K562 (cell line): ENCODE measurements at regions not wholly inside any gene's neighbourhood (a gene's known extent, or its start where the extent isn't known, plus 50 kb on each side); places are given as distances from the start of the nearest gene placed in this dataset.

Source experiments
- ATAC-seq: fragments of 200-7000 bp; cut with Tn5 transposase; 3 replicates; pipeline ENCODE4 v1.9.1; 2020; ENCODE audit warnings: moderate library complexity
- BruUV-seq: library from RNA; stranded (reverse); fragments of 400-500 nt; replicated peaks from 2 replicates; lab custom pipeline; 2021; lab: Mats Ljungman, UMichigan
- CTCF ChIA-PET: fragments of 300-600 bp; formaldehyde crosslinking; extraction: SDS; loops from one replicate; lab custom pipeline; 2021; ENCODE audit warnings: low intra/inter-chr PET ratio; lab: Yijun Ruan, JAX
- POLR2A ChIA-PET: fragments of 300-600, 350-650 bp; sonication (Branson Sonifier 250); formaldehyde crosslinking; extraction: SDS; loops from one replicate; lab custom pipeline; 2021; ENCODE audit warnings: antibody characterized with exemption, inconsistent platforms; lab: Yijun Ruan, JAX
- DNase-seq, 4 experiments: peaks; one replicate each; pipeline versions ENCODE4 v3.0.0 to v3.0.0-alpha.2; 2011 to 2018; ENCODE audit warnings: low spot score in 3 of 4, mixed read lengths in 3 of 4; ENCODE audit errors: extremely low read depth in 1 of 4
- FAIRE-seq: peaks from 2 replicates; lab custom pipeline; 2011; peaks lifted over from hg19 to GRCh38; lab: Jason Lieb, UNC
- H2AFZ ChIP-seq: 2 replicates; pipeline ENCODE4 v1.6.0; 2011; ENCODE audit warnings: low read depth, low read length, control low read depth, inconsistent platforms
- H3K27ac ChIP-seq: fragments of 200-600 bp; 3 replicates; pipeline ENCODE4 v1.8.0; 2011; ENCODE audit warnings: low read depth, mild to moderate bottlenecking, control low read depth, inconsistent platforms, low read length, moderate library complexity, mixed read lengths; ENCODE audit errors: extremely low read depth
- H3K27me3 ChIP-seq, 2 experiments: fragments of 300-600 bp in 1 of 2; 2 replicates in 1 of 2; 3 replicates in 1 of 2; pipeline versions ENCODE4 v1.6.0 to v1.8.0; 2011; ENCODE audit warnings: inconsistent platforms in 2 of 2, low read length in 2 of 2, mild to moderate bottlenecking in 1 of 2, mixed read lengths in 1 of 2, moderate library complexity in 1 of 2; ENCODE audit not compliant: control insufficient read depth in 2 of 2, insufficient read depth in 2 of 2
- H3K36me3 ChIP-seq: fragments of 300-600 bp; 3 replicates; pipeline ENCODE4 v1.8.0; 2011; ENCODE audit warnings: mild to moderate bottlenecking, low read length, inconsistent platforms; ENCODE audit not compliant: control insufficient read depth, insufficient read depth
- H3K4me1 ChIP-seq, 2 experiments: fragments of 200-600 bp in 1 of 2; replicated peaks in 1 of 2; 2 replicates in 1 of 2; 3 replicates in 1 of 2; pipeline versions ENCODE4 v1.5.1 to v1.8.0; 2011; ENCODE audit warnings: inconsistent platforms in 2 of 2, low read length in 2 of 2, mild to moderate bottlenecking in 1 of 2, mixed read lengths in 1 of 2, moderate library complexity in 1 of 2; ENCODE audit not compliant: control insufficient read depth in 2 of 2, insufficient read depth in 2 of 2
- H3K4me2 ChIP-seq: 2 replicates; pipeline ENCODE4 v1.6.1; 2011; ENCODE audit warnings: low read length, control low read depth, inconsistent platforms, mixed read lengths; ENCODE audit not compliant: insufficient read depth
- H3K4me3 ChIP-seq: fragments of 200-600 bp; sonication (generic), shearing (Covaris generic); 2 replicates; pipeline ENCODE4 v1.5.1; 2016; ENCODE audit warnings: control low read depth, inconsistent platforms
- H3K79me2 ChIP-seq: fragments of 200-600 bp; 3 replicates; pipeline ENCODE4 v1.8.0; 2011; ENCODE audit warnings: low read length, inconsistent platforms; ENCODE audit not compliant: control insufficient read depth, insufficient read depth
- H3K9ac ChIP-seq, 2 experiments: 2 replicates each; pipeline versions ENCODE4 v1.6.0 to v1.6.1; 2011; ENCODE audit warnings: low read depth in 2 of 2, low read length in 2 of 2, control low read depth in 1 of 2, inconsistent platforms in 1 of 2, mild to moderate bottlenecking in 1 of 2, mixed read lengths in 1 of 2; ENCODE audit not compliant: insufficient read depth in 1 of 2
- H3K9me1 ChIP-seq: one replicate; pipeline ENCODE4 v1.6.0; 2011; ENCODE audit warnings: inconsistent platforms, mild to moderate bottlenecking, low read length, moderate library complexity; ENCODE audit not compliant: control insufficient read depth, insufficient read depth
- H3K9me3 ChIP-seq: replicated peaks from 2 replicates; pipeline ENCODE4 v1.5.1; 2011; ENCODE audit warnings: low read depth, low read length, inconsistent platforms; ENCODE audit not compliant: control insufficient read depth, insufficient read depth
- H4K20me1 ChIP-seq: replicated peaks from 2 replicates; pipeline ENCODE4 v1.6.1; 2011; ENCODE audit warnings: low read length, inconsistent platforms, mixed read lengths; ENCODE audit not compliant: control insufficient read depth, insufficient read depth
- ATF1 ChIP-seq, 2 experiments: fragments of 450-650 bp in 1 of 2; IDR thresholded peaks; 2 replicates each; pipeline ENCODE4 v1.6.1; 2016; ENCODE audit warnings: missing compliant biosample characterization in 1 of 2, missing genetic modification characterization in 1 of 2
- BRD4 ChIP-seq: fragments of 200-600 bp; sonication (generic); IDR thresholded peaks from 2 replicates; pipeline ENCODE4 v1.6.1; 2017; ENCODE audit warnings: inconsistent platforms
- CBFA2T2 ChIP-seq: fragments of 450-650 bp; conservative IDR thresholded peaks from 2 replicates; pipeline ENCODE4 v1.6.1; 2017; ENCODE audit warnings: mild to moderate bottlenecking
- GTF2F1 ChIP-seq: IDR thresholded peaks from 2 replicates; pipeline ENCODE4 v1.6.1; 2011; ENCODE audit warnings: low read depth, low read length, improper control_type of control experiment
- MAZ ChIP-seq, 2 experiments: fragments of 450-650 bp in 1 of 2; sonication (generic) in 1 of 2; formaldehyde crosslinking; IDR thresholded peaks in 1 of 2; conservative IDR thresholded peaks in 1 of 2; 2 replicates each; pipeline versions ENCODE4 v1.4.0 to v1.5.0; 2020; ENCODE audit warnings: mild to moderate bottlenecking in 1 of 2, missing genetic modification reagents in 1 of 2
- PHTF2 ChIP-seq: fragments of 250-450 bp; sonication (Bioruptor Pico); IDR thresholded peaks from 2 replicates; pipeline ENCODE4 v1.5.0; 2021; ENCODE audit warnings: mild to moderate bottlenecking
- SRSF1 ChIP-seq: fragments of 200-400 bp; formaldehyde crosslinking; IDR thresholded peaks from 2 replicates; pipeline ENCODE4 v1.6.1; 2017; ENCODE audit warnings: mild to moderate bottlenecking, low read depth, low read length, moderate library complexity
- TSC22D4 ChIP-seq: fragments of 450-650 bp; IDR thresholded peaks from 2 replicates; pipeline ENCODE4 v1.6.1; 2016; ENCODE audit warnings: missing genetic modification characterization, missing biosample characterization, control low read depth
- WHSC1 ChIP-seq: IDR thresholded peaks from one replicate; pipeline ENCODE4 v1.6.1; 2012; ENCODE audit warnings: low read length, control low read depth, inconsistent platforms
- ZNF12 ChIP-seq: sonication (generic); formaldehyde crosslinking; IDR thresholded peaks from 2 replicates; pipeline ENCODE4 v1.4.0; 2020; ENCODE audit warnings: mild to moderate bottlenecking, missing genetic modification reagents
- ZNF561 ChIP-seq: fragments of 450-650 bp; formaldehyde crosslinking; conservative IDR thresholded peaks from 2 replicates; pipeline ENCODE4 v1.4.0; 2020; ENCODE audit warnings: mild to moderate bottlenecking, moderate library complexity
- WGBS: fragments of 100-300 bp; shearing (Covaris generic); methylation state at CpG from one replicate; pipeline ENCODE4 v1.1.6; 2016; ENCODE audit warnings: low coverage, mixed read lengths; ENCODE audit not compliant: insufficient coverage; ENCODE audit errors: missing lambda C conversion rate; 5-methylcytosine and 5-hydroxymethylcytosine counted together
- in situ Hi-C: fragments of 300-500 bp; cut with MboI; formaldehyde crosslinking; loops from 4 replicates; pipeline ENCODE4 v1.15.0; 2018; ENCODE audit warnings: inconsistent platforms, mixed read lengths
- intact Hi-C: fragments of 100-400 bp; cut with micrococcal nuclease; formaldehyde crosslinking; loops from 2 replicates; pipeline ENCODE4 v1.14.2; 2022
- TF ChIP-seq, protein P1 (sequence below), 2 experiments: fragments of 450-650 bp; formaldehyde crosslinking in 1 of 2; IDR thresholded peaks; 2 replicates each; pipeline versions ENCODE4 v1.4.0 to v1.6.1; 2014 to 2020; ENCODE audit warnings: mild to moderate bottlenecking in 2 of 2, borderline replicate concordance in 1 of 2, low read depth in 1 of 2
- TF ChIP-seq, protein P2 (sequence below): sonication (generic); formaldehyde crosslinking; IDR thresholded peaks from 2 replicates; pipeline ENCODE4 v1.8.0; 2022; ENCODE audit warnings: missing genetic modification reagents, mild to moderate bottlenecking, moderate library complexity, borderline replicate concordance

DNA sequence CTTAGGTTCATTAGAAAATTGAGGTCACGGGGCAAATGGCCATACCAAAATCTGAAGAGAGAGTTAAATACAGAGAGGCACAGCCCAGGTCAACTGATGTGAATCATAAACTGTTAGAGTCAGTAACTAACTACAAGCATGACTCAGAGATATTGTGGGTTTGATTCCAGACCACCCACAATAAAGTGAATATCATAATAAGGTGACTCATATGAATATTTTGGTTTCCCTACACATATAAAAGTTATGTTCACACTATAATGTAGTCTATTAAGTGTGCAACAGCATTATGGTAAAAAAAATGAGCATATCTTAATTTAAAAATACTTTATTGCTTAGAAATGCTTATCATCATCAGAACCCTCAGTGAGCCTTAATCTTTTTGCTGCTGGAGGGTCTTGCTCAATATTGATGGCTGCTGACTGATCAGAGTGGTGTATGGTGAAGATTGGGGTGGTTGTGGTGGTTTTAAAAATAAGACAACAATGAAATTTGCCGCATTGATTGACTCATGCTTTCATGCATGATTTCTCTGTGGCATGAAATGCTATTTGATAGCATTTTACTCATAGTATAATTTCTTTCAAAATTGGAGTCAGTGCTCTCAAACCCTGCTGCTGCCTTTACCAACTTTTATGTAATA, 53.1 kb upstream of the EDIL3 start:
- Histone ChIP-seq H3K36me3 (no peaks in the 10 kb centered on the region), H3K9ac (no peak overlapping the region), H3K4me2 (no peak overlapping the region), H3K27me3 (no peaks in the 10 kb centered on the region), H3K79me2 (no peaks in the 10 kb centered on the region), H4K20me1 (no peaks in the 10 kb centered on the region), H3K9me1 (no peaks in the 10 kb centered on the region), H3K9me3 (no peaks in the 10 kb centered on the region; the same call in 1 of the 2 replicates), H3K4me1 (no peaks in the 10 kb centered on the region), H3K4me3 (no peak overlapping the region), H2AFZ (no peak overlapping the region), H3K27ac (no peak overlapping the region)
- no peak for DNase-seq
- FAIRE-seq = no peak
- no TSS peak for BruUV-seq
- POLR2A ChIA-PET = no interaction called here
- ATAC-seq = no peak
- in situ Hi-C loops = no loop called here
- WGBS = 0% methylated on average over 2 of the region's 2 CpGs
- CTCF ChIA-PET = no interaction called here
- intact Hi-C loops = no loop called here
- TF ChIP-seq ZNF12 (CRISPR knock-in tag) = no peak
- TF ChIP-seq PHTF2 = no peak
- TF ChIP-seq, protein P1, sequence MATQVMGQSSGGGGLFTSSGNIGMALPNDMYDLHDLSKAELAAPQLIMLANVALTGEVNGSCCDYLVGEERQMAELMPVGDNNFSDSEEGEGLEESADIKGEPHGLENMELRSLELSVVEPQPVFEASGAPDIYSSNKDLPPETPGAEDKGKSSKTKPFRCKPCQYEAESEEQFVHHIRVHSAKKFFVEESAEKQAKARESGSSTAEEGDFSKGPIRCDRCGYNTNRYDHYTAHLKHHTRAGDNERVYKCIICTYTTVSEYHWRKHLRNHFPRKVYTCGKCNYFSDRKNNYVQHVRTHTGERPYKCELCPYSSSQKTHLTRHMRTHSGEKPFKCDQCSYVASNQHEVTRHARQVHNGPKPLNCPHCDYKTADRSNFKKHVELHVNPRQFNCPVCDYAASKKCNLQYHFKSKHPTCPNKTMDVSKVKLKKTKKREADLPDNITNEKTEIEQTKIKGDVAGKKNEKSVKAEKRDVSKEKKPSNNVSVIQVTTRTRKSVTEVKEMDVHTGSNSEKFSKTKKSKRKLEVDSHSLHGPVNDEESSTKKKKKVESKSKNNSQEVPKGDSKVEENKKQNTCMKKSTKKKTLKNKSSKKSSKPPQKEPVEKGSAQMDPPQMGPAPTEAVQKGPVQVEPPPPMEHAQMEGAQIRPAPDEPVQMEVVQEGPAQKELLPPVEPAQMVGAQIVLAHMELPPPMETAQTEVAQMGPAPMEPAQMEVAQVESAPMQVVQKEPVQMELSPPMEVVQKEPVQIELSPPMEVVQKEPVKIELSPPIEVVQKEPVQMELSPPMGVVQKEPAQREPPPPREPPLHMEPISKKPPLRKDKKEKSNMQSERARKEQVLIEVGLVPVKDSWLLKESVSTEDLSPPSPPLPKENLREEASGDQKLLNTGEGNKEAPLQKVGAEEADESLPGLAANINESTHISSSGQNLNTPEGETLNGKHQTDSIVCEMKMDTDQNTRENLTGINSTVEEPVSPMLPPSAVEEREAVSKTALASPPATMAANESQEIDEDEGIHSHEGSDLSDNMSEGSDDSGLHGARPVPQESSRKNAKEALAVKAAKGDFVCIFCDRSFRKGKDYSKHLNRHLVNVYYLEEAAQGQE (IDR thresholded peaks at IDR 0.05; ENCODE audit: borderline replicate concordance) = no peak
- TF ChIP-seq, protein P1 (CRISPR knock-in tag; IDR thresholded peaks at IDR 0.05; ENCODE audit: low read depth) = no peak
- no peak for TF ChIP-seq GTF2F1
- TF ChIP-seq TSC22D4 = no peak
- TF ChIP-seq, protein P2, sequence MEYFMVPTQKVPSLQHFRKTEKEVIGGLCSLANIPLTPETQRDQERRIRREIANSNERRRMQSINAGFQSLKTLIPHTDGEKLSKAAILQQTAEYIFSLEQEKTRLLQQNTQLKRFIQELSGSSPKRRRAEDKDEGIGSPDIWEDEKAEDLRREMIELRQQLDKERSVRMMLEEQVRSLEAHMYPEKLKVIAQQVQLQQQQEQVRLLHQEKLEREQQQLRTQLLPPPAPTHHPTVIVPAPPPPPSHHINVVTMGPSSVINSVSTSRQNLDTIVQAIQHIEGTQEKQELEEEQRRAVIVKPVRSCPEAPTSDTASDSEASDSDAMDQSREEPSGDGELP = no peak
- TF ChIP-seq BRD4 = no peak
- TF ChIP-seq MAZ (CRISPR knock-in tag; conservative IDR thresholded peaks at IDR 0.05 in 1 of 2, IDR thresholded peaks at IDR 0.05 in 1 of 2) = no peak
- no peak for TF ChIP-seq WHSC1
- no peak for TF ChIP-seq ZNF561 (CRISPR knock-in tag)
- no peak for TF ChIP-seq CBFA2T2
- no peak for TF ChIP-seq ATF1 (CRISPR knock-in tag; IDR thresholded peaks at IDR 0.05)
- TF ChIP-seq ATF1 (tag; IDR thresholded peaks at IDR 0.05) = no peak
- no peak for TF ChIP-seq SRSF1
